HG02642 (cell line): ENCODE measurements at regions not wholly inside any gene's neighbourhood (a gene's known extent, or its start where the extent isn't known, plus 50 kb on each side); places are given as distances from the start of the nearest gene placed in this dataset.
"Not testable (repeated sequence)": the region's sequence is repeated elsewhere in the genome, so short reads cannot be mapped to it uniquely, and the experiment has no call there.

Experiments used
- ATAC-seq: cut with Tn5 transposase; IDR thresholded peaks from one replicate; pipeline ENCODE4 v1.9.1; 2021; ENCODE audit warnings: mild to moderate bottlenecking; ENCODE audit not compliant: unreplicated experiment, poor library complexity

GRCh38 chr20:51167911-51168310 is 145.0 kb upstream of the KCNG1 start:
- ATAC-seq: not testable (repeated sequence)

- no peak for ATAC-seq
These were observed 143.6 kb upstream of the KCNG1 start for GRCh38 chr20:51166489-51166888.

- no peak for ATAC-seq
These were observed 142.2 kb upstream of the KCNG1 start for GRCh38 chr20:51165131-51165530.

DNA sequence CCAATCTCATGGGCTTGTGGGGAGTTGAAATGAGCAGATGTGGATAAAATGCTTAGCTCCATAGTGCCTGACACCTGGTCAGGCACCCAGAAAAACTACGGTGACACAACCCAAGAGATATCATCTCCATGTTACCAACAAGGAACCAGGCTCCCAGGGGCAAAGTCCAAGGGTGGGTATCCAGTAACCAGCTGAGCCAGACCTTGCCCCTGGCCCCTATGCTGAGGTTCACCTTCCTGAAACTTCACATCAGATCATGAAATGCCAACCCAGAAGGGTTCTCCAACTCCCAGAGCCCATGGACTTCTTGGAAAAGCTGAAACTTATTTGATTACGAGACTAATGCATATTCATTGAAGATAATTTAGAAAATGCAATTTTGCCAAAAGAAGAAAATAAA is 141.8 kb upstream of the KCNG1 start:
- ATAC-seq: no peak

GRCh38 chr20:51163996-51164600 is 141.2 kb upstream of the KCNG1 start:
- no peak for ATAC-seq

GRCh38 chr20:51162015-51162414 is 139.1 kb upstream of the KCNG1 start:
- no peak for ATAC-seq

- ATAC-seq: no peak
These were observed 137.9 kb upstream of the KCNG1 start for GRCh38 chr20:51160821-51161220.

DNA sequence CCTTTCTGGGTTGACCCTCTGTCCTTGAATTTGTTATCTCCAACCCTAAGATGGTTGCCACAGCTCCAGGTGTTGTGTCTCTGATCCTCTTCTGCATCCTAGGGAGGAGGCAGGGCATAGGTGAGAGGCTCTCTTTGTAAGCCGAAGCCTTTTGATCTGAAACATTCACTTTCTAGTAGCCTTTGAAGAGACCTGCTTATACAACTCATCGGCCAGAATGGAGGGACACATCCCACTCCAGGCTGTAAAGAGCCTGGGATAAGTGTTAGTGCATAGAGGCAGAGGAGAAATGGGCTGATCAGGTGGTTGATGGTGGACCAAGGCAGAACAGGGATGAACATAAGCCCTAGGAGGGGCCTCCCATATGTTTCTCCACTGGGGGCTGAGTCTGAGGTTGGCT is 137.1 kb upstream of the KCNG1 start:
- ATAC-seq: no peak

DNA sequence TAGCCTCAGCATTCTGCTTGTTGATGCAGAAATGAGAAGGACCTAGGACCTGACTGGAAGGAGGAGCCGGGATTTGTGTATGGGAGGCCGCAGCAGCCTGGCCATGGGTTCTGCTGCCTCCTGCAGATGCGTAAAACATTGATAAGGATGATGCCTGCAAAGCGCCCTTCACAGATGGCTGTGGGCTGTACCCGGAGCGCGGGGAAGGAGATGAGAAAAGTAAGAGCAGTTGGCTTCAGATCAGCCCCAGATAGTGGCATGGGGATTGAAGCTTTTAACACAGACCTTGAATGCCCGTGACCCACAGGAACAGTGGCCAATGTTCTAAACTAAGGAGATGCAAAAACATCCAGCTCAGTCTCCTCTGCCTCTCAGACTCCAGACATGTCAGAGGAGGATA is 136.4 kb upstream of the KCNG1 start:
- no peak for ATAC-seq

DNA sequence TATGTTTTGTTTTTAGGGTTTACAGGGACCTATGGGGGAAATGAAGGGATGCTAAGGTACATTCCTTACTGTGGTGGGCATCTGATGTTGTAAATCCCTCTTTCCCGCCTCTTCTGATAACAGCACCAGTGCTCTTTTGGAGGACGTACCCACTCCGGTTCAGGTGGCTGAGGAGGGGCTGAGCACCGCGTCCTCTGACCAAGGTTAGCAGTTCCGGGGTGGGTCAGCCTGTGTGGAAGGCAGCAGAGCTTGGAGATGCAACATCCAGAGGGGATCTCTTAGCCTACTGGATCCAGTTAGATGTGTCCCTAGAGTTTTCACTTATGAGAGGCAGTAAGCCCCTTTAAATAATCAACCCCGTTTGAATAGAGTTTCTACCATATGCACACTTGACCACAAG is 135.3 kb upstream of the KCNG1 start:
- no peak for ATAC-seq

GRCh38 chr20:51156041-51156982 is 133.4 kb upstream of the KCNG1 start:
- no peak for ATAC-seq

DNA sequence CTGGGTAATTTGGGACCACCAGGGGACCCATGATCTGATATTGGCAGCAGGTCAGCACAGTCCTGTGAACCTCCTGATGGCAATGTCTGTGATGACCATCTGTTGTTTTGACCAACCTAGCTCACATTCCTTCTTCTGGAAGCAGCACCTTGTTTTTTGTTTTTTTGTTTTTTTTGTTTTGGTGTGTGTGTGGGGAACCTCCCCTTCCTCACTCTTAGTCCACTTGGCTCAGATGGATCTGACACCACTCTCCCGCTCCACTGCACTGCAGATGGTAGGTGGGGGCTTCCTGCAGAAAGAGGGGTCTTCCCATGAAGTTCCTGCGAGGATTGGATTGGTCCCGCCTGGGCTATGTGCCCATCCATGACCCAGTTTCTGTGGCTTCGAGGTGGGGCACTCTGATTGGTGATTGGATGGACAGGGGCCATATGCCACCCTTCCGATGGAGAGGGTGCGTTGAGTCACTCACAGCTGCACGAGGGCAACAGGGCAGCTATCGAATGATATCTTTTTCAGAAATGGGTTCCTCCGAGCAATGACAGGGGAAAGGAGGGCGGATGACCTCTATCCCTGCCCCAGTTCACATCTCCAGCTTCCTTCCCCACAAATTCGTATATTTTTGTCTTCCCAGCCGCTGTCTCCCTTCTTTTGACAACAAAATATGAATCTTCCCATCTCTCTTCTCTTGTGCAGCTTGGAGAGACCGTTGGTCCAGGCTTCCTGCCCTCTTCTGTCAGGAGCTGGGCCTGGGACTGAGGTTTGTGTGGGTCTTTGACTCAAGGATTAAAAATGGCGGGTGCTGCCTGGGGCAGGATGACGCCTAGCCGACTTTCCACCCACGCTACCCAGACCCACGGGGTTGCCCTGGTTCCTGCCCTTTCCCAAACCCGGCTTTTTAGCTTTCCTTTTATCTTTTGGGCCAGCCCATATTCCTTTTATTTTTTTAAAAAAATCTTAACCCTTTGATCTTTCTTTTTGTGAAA is 132.1 kb upstream of the KCNG1 start:
- no peak for ATAC-seq

DNA sequence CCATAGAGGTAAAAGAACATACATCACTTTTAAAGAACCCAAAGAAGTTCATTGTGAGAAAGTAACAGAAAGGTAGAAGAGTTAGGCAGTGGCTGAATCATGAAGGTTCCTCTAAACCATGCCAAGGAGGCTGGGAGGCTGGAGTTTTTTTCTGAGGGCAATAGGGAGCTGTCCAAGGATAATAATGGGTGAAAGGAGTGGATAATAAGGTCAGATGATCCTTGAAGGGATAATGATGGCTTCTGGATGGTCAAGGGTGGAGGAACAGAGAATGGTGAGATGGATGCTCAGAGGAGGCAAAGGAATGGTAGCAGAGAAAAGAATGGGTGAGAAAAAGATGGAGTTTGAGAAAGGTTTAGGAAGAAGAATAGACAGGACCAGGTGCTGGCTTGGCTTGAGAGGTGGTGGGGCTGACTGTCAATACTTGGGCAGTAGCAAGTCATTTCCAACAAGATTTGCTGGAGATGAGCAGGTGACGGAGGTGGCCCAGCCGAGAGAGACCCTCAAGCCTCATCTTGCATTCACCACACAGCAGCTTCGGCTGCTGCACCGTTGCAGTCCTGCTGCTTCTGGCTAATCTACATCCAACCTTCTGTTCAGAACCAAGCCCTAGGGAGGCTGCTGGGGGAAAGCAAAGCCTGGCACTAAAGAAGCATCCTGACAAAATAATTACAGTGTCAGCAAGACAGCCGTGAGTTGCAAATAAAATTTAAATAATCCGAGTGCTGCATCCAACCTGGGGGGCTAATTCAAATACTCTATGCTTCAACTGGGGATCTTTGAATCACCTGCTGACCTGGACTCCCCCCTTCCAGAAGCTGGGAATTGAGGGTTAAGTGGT is 131.2 kb upstream of the KCNG1 start:
- ATAC-seq: no peak

DNA sequence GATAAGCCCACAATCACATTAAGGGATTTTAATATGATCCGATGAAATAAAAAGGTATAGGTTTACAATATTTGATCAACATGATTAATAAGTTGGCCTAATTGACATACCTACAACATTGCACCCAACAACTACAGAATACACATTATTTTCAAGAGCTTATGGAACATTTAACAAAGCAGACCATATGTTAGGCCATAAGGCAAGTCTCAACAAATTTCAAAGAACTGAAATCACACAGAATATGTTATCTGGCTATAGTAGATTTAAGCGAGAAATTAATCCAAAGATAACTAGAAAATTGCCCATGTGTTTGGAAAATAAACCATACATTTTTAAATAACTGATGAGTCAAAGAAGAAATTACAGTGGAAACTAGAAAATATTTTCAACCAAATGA is 126.0 kb upstream of the KCNG1 start:
- ATAC-seq: no peak

DNA sequence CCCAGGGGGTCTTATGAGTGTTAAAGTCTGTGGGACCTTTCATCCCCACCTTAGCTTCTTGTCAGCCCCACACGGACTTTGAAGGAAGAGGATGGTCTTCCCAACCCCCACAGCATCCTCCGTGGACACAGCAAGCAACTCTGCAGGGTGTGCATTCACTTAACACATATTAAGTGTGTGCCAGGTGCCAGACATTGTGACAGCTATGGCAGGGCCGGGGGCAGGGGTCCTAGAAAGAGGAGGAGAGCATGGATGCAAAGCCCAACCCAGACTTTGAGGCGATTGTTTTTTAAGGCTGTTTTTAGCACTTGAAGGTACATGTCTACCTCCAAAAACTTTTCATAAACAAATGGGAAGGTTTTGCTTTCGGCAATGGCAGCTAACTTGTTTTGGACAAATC is 121.6 kb upstream of the KCNG1 start:
- ATAC-seq: no peak

DNA sequence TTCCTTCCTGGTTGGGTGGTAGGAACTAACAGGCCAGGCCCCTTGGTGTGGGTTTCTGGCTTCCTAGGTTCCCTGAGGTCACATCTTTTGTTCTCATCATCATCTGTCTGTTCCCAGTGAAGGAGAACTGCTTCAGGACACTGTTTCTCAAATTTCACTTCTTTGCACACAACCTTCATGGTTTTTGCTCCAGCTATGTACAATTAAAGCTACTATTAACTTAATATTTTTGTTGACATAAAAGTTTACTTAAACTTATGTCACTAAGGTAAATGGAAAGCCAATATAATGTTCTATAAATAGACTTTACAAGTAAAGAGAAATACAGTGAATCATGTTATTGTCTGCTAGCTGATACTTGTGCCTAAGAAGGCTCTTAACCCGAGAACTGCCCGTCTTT is 120.7 kb upstream of the KCNG1 start:
- no peak for ATAC-seq

DNA sequence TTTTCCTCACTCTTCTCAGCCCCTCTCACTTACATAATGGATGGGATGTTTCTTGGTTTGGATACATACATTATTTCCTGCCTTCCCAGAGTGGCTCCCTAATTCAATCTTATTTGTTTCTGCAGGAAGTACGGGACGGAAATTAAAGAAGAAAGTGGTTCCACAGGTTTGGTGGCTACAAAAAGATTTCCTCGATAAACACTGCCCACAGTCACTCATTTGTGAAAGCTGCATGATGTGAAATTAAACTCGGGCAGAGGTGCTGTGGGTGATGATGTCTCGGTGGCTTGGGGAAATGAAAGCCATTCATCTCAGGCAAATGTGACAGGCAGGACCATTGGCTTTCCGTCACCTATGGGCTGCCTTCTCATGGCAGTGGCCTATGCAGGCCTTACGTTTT is 119.5 kb upstream of the KCNG1 start:
- ATAC-seq: no peak

GRCh38 chr20:51140671-51141070 is 117.8 kb upstream of the KCNG1 start:
- ATAC-seq: no peak

DNA sequence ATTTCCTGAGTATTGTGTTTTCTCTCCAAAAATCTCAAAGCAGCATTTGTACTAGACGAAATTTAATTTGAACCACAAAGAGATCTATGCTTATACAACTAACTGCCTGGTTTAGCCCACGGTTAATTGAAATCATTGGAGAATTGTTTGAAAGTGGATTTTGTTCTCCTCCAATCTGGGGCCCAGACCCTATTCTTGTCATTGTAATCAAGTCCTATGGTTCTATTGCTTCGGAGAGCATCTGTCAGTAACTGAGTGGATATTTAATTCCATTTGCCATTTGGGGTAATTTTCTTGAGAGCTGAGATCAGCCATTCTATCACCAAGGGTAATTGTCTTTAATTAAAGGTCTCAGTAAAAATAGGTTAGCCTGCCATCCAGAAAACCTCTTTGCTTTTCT is 117.0 kb upstream of the KCNG1 start:
- no peak for ATAC-seq

GRCh38 chr20:51138576-51138975 is 115.7 kb upstream of the KCNG1 start:
- no peak for ATAC-seq
